Central memory CD4-positive, alpha-beta T cell (primary cell): ENCODE measurements at regions not wholly inside any gene's neighbourhood (a gene's known extent, or its start where the extent isn't known, plus 50 kb on each side); places are given as distances from the start of the nearest gene placed in this dataset.
"Not testable (repeated sequence)": the region's sequence is repeated elsewhere in the genome, so short reads cannot be mapped to it uniquely, and the experiment has no call there.

ENCODE experiments used
- DNase-seq: peaks from one replicate; pipeline ENCODE4 v3.0.0; 2022

GRCh38 chr9:22170556-22170955 is 161.5 kb upstream of the CDKN2B start:
- DNase-seq, result no peak

GRCh38 chr9:22170990-22171670 is 162.0 kb upstream of the CDKN2B start:
- no peak for DNase-seq

- DNase-seq, result no peak
Measured at GRCh38 chr9:22171691-22172090, 162.6 kb upstream of the CDKN2B start.

- DNase-seq, result no peak
Measured at GRCh38 chr9:22173908-22174307, 164.8 kb upstream of the CDKN2B start.

- no peak for DNase-seq
Measured at GRCh38 chr9:22175972-22176545, 167.0 kb upstream of the CDKN2B start.

- not testable (repeated sequence) for DNase-seq
Measured at GRCh38 chr9:22181021-22181420, 171.9 kb upstream of the CDKN2B start.

- DNase-seq, result no peak
Measured at GRCh38 chr9:22189471-22189870, 180.4 kb upstream of the CDKN2B start.

- DNase-seq, result not testable (repeated sequence)
Measured at GRCh38 chr9:22197000-22197399, 187.9 kb upstream of the CDKN2B start.

GRCh38 chr9:22198681-22199080 is 189.6 kb upstream of the CDKN2B start:
- DNase-seq, result no peak

GRCh38 chr9:22201256-22201655 is 192.2 kb upstream of the CDKN2B start:
- no peak for DNase-seq

GRCh38 chr9:22203371-22204138 is 194.4 kb upstream of the CDKN2B start:
- DNase-seq, result no peak

GRCh38 chr9:22204240-22204639 is 195.1 kb upstream of the CDKN2B start:
- no peak for DNase-seq

GRCh38 chr9:22206833-22207232 is 197.7 kb upstream of the CDKN2B start:
- no peak for DNase-seq

GRCh38 chr9:22208846-22209585 is 199.9 kb upstream of the CDKN2B start:
- DNase-seq, result peak; percentile 8

GRCh38 chr9:22210262-22210661 is 201.2 kb upstream of the CDKN2B start:
- no peak for DNase-seq

GRCh38 chr9:22210936-22211335 is 201.8 kb upstream of the CDKN2B start:
- no peak for DNase-seq

- no peak for DNase-seq
Measured at GRCh38 chr9:22211588-22212360, 202.7 kb upstream of the CDKN2B start.

GRCh38 chr9:22214021-22214420 is 204.9 kb upstream of the CDKN2B start:
- no peak for DNase-seq

- DNase-seq, result no peak
Measured at GRCh38 chr9:22214497-22215031, 205.5 kb upstream of the CDKN2B start.

GRCh38 chr9:22215521-22215920 is 206.4 kb upstream of the CDKN2B start:
- DNase-seq, result no peak

GRCh38 chr9:22216730-22217172 is 207.6 kb upstream of the CDKN2B start:
- DNase-seq, result no peak

GRCh38 chr9:22217254-22217653 is 208.1 kb upstream of the CDKN2B start:
- DNase-seq, result no peak
